ENCODE measurements at regions not wholly inside any gene's neighbourhood (a gene's known extent, or its start where the extent isn't known, plus 50 kb on each side); places are given as distances from the start of the nearest gene placed in this dataset.

DNA sequence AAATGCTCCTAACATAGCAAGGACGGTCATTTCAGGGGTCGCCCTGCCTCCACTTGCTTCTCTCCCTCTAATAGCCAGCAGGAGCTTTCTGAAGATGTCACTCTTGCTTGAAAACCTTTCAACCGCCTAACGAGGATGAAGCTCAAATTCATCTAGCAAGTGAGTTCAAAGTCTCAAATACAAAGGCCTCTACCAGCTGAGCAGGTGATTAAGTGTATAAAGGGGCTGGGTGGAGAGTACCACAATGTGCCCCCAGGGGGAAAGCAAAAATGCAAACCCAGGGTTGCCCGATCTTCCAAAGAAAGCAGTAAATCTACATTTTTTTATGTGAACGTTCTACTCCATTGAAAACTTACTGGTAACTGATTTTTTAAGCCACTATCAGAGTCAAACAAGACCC, 50.4 kb upstream of the GRIP2 start:
- Histone ChIP-seq H3K4me1 (no peaks in the 10 kb centered on the region), H3K27ac (no peak overlapping the region), H3K27me3 (peaks cover 0 to 42% of the 10 kb centered on the region in 2 donors), H3K36me3 (no peaks in the 10 kb centered on the region), H3K4me3 (no peak overlapping the region), H3K9me3 (no peaks in the 10 kb centered on the region)
- intact Hi-C loops (cut with DNase I): no loop called here
- TF ChIP-seq, protein P1, sequence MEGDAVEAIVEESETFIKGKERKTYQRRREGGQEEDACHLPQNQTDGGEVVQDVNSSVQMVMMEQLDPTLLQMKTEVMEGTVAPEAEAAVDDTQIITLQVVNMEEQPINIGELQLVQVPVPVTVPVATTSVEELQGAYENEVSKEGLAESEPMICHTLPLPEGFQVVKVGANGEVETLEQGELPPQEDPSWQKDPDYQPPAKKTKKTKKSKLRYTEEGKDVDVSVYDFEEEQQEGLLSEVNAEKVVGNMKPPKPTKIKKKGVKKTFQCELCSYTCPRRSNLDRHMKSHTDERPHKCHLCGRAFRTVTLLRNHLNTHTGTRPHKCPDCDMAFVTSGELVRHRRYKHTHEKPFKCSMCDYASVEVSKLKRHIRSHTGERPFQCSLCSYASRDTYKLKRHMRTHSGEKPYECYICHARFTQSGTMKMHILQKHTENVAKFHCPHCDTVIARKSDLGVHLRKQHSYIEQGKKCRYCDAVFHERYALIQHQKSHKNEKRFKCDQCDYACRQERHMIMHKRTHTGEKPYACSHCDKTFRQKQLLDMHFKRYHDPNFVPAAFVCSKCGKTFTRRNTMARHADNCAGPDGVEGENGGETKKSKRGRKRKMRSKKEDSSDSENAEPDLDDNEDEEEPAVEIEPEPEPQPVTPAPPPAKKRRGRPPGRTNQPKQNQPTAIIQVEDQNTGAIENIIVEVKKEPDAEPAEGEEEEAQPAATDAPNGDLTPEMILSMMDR (IDR thresholded peaks at IDR 0.05): no peak
- ATAC-seq (no peak), DNase-seq (no peak)

DNA sequence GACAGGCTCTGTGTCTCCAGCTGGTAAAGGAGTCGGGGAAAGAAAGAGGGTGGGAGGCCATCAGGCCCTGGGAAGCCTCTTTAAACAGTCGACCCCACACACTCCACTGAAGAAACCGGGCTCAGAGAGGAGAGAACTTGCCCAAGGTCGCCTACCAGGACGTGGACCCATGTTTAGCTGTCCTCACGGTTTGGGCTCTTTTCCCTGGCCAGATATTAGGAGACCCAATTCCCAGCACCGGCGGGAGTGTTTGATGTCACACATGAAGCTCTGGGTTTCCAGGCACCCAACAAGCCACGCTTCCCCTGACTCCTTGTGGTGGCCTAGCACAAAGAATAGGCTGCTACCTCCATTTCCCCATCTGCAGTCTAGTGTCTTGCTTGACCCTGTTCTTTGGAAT, 52.2 kb upstream of the GRIP2 start:
- intact Hi-C loops (cut with DNase I): no loop called here
- Histone ChIP-seq H3K9me3 (no peaks in the 10 kb centered on the region), H3K36me3 (no peaks in the 10 kb centered on the region), H3K27ac (no peak overlapping the region), H3K4me3 (no peak overlapping the region), H3K4me1 (no peaks in the 10 kb centered on the region), H3K27me3 (peaks cover 0 to 49% of the 10 kb centered on the region in 2 donors)
- ATAC-seq (no peak), DNase-seq (no peak)
- TF ChIP-seq, protein P1 (IDR thresholded peaks at IDR 0.05): no peak

DNA sequence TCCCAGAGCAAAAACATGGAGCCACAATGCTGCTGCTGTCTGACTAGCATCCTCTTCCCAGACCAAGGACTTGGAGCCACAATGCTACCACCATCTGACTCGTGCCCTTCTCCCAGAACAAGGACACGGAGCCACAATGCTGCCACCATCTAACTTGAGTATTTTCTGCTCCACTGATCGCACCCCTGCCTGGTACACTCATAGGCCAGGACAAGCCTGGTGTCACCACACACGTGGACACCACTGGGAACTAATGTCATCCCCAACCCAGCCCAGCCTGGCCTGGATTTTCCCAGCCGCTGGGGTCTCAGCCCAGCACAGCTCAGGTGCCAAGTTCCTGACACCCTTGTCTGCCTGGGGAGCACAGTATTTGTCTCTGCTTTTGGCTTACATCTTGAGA, 52.7 kb upstream of the GRIP2 start:
- intact Hi-C loops (cut with DNase I): no loop called here
- H3K27ac ChIP-seq: no peak overlapping the region
- H3K36me3 ChIP-seq: no peaks in the 10 kb centered on the region
- H3K4me3 ChIP-seq: no peak overlapping the region
- TF ChIP-seq, protein P1 (IDR thresholded peaks at IDR 0.05): no peak
- no peaks in the 10 kb centered on the region for H3K4me1 ChIP-seq
- no peak for ATAC-seq
- DNase-seq: no peak
- peaks cover 0 to 54% of the 10 kb centered on the region in 2 donors for H3K27me3 ChIP-seq
- H3K9me3 ChIP-seq: no peaks in the 10 kb centered on the region

DNA sequence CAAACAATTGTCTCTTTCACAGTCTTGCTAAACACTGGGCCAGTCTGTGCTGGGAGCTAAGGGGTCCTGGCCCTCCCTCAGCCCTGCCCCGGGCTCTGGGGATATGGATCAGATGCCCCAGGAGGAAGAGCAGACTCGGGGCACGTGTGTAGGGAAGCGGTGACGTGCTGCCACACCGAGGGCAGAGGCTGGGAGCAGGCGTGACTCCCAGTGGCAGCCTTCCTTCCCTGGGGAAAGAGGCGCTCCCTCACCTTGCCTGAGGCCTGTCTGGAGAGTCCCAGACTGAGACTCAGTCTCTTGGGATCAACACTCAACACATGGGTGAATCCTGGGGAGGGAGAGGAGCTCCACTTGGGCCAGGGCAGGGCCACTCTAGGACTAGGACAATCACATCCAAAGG, 54.1 kb upstream of the GRIP2 start:
- Histone ChIP-seq H3K9me3 (no peaks in the 10 kb centered on the region), H3K36me3 (no peaks in the 10 kb centered on the region), H3K27ac (no peak overlapping the region), H3K27me3 (peaks cover 0 to 55% of the 10 kb centered on the region in 2 donors), H3K4me3 (no peak overlapping the region), H3K4me1 (no peaks in the 10 kb centered on the region)
- intact Hi-C loops (cut with DNase I): no loop called here
- no peak for DNase-seq
- TF ChIP-seq, protein P1 (IDR thresholded peaks at IDR 0.05): no peak
- no peak for ATAC-seq

DNA sequence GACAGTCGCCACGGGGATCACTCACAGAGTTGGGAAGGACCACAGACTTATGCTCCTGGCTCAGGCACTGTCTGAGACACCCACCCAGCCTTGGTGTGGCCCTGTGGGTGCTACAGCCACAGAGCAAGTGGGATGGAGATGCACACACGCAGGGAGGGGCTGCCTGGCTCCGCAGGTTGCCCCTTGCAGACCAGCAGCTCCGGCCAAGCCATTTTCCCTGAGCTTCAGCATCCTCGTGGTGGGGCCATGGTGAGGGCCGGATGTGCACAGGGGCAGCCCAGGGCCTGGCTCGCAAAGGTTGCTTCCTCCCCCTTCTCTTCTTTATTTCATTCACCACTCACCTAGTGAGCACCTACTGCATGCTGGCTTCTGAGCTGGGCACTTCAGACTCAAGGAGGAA, 55.4 kb upstream of the GRIP2 start:
- H3K27ac ChIP-seq: no peak overlapping the region
- no peak overlapping the region for H3K4me3 ChIP-seq
- H3K36me3 ChIP-seq: no peaks in the 10 kb centered on the region
- intact Hi-C loops (cut with DNase I): no loop called here
- ATAC-seq: no peak
- H3K4me1 ChIP-seq: no peaks in the 10 kb centered on the region
- TF ChIP-seq, protein P1 (IDR thresholded peaks at IDR 0.05): no peak
- no peak for DNase-seq
- H3K27me3 ChIP-seq: peaks cover 0 to 60% of the 10 kb centered on the region in 2 donors
- no peaks in the 10 kb centered on the region for H3K9me3 ChIP-seq
